CD4-positive, alpha-beta T cell treated with Interferon alpha-2 for 1 hour (primary cell): ENCODE measurements at regions not wholly inside any gene's neighbourhood (a gene's known extent, or its start where the extent isn't known, plus 50 kb on each side); places are given as distances from the start of the nearest gene placed in this dataset.
"Not testable (repeated sequence)": the region's sequence is repeated elsewhere in the genome, so short reads cannot be mapped to it uniquely, and the experiment has no call there.

Source experiments
- DNase-seq, 2 donors: peaks; one replicate each; pipeline ENCODE4 v3.0.0-alpha.2; 2020 to 2022

- DNase-seq = no peak
Measured at GRCh38 chr6:3963426-3963825, 114.3 kb downstream of the FAM50B start.

GRCh38 chr6:3965071-3965718 lies 113.7 kb downstream of the FAM217A start:
- DNase-seq = no peak

GRCh38 chr6:3966426-3966825 lies 112.5 kb downstream of the FAM217A start:
- no peak for DNase-seq

- DNase-seq = no peak
Measured at GRCh38 chr6:3970097-3970496, 108.8 kb downstream of the FAM217A start.

GRCh38 chr6:3973152-3973551 lies 105.8 kb downstream of the FAM217A start:
- DNase-seq = not testable (repeated sequence)

- DNase-seq = peak; percentile 38 to 62
Measured at GRCh38 chr6:3977875-3978711, 100.8 kb downstream of the FAM217A start.

- DNase-seq = not testable (repeated sequence)
Measured at GRCh38 chr6:3978966-3979365, 100.0 kb downstream of the FAM217A start.

- DNase-seq = no peak
Measured at GRCh38 chr6:3981917-3982316, 97.0 kb downstream of the FAM217A start.

GRCh38 chr6:3983778-3984177 lies 95.2 kb downstream of the FAM217A start:
- no peak for DNase-seq

- no peak for DNase-seq
Measured at GRCh38 chr6:3984494-3984893, 94.4 kb downstream of the FAM217A start.

GRCh38 chr6:3986241-3986640 lies 92.7 kb downstream of the FAM217A start:
- no peak for DNase-seq

- DNase-seq = no peak
Measured at GRCh38 chr6:3987053-3987452, 91.9 kb downstream of the FAM217A start.

GRCh38 chr6:3987576-3987975 lies 91.4 kb downstream of the FAM217A start:
- no peak for DNase-seq

- DNase-seq = peak; percentile 63 to 67
Measured at GRCh38 chr6:3990692-3991491, 88.0 kb downstream of the FAM217A start.

- DNase-seq = no peak
Measured at GRCh38 chr6:3991941-3992340, 87.0 kb downstream of the FAM217A start.

GRCh38 chr6:3996349-3996748 lies 82.6 kb downstream of the FAM217A start:
- DNase-seq = no peak

GRCh38 chr6:3997177-3997770 lies 81.7 kb downstream of the FAM217A start:
- no peak for DNase-seq

- no peak for DNase-seq
Measured at GRCh38 chr6:3999800-4000661, 78.9 kb downstream of the FAM217A start.

- DNase-seq = no peak
Measured at GRCh38 chr6:4004249-4004648, 74.7 kb downstream of the FAM217A start.

GRCh38 chr6:4008324-4009047 lies 70.5 kb downstream of the FAM217A start:
- peak in 1 of 2 donors; percentile 73 for DNase-seq

- no peak for DNase-seq
Measured at GRCh38 chr6:4009486-4009885, 69.5 kb downstream of the FAM217A start.
